GM19397 (cell line): ENCODE measurements at regions not wholly inside any gene's neighbourhood (a gene's known extent, or its start where the extent isn't known, plus 50 kb on each side); places are given as distances from the start of the nearest gene placed in this dataset.

Experiments
- ATAC-seq: cut with Tn5 transposase; IDR thresholded peaks from one replicate; pipeline ENCODE4 v1.9.1; 2021; ENCODE audit warnings: mild to moderate bottlenecking, moderate library complexity; ENCODE audit not compliant: unreplicated experiment

DNA sequence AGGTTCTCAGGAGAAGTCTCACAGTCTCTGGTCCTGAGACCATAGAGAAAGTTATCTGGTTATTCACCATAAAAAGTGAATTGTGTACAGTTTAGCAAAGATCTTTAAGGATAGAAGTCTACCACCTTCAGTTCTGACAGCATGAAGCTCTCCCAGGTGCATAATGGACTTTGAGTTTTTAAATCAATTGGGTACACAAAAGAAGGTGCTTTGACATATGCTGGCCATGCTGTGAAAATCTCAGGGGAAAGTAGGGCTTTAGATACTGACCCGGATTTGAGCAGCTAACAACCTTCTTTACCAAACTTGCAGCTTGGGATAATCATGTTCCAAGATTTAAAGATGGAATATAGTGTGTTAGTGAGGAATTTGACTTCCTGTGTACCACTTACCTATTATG, 264.2 kb downstream of the ZSWIM6 start:
- ATAC-seq = no peak

DNA sequence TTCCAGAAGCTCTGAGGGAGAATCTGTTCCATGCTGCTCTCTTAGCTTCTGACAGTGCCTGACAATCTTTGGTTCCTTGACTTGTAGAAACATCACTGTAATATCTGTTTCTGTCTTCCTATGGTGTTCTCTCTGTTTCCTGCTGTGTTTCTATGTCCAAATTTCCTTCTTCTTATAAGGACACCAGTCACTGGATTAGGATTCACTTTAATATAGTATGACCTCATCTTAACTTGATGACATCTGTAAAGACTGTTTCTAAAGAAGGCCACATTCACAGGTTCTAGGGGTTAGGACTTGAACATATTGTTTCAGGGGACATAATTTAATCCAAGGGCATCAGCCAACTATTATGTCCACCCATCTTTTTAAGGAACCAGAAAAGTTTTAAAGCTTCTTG, 265.6 kb downstream of the ZSWIM6 start:
- no peak for ATAC-seq

DNA sequence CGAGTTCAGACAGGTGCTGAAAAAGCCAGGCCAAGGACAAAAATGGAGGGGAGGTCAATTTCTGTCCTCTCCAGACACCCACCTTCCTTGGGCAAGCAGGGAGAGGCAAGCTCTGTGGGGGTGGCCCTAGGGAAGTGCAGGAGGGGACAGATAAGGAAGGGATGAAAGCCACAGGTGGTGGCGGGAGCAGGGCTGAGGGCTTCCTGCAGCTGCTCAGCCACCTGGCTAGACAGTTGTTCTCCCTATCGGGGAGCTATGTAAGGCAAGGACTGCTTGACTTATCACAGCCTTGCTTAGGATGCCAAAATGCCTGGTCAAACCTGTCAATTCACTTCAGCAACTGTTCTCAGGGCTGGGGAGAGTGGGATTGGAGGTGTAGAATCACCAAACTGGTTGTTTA, 266.1 kb downstream of the ZSWIM6 start:
- ATAC-seq = no peak

- no peak for ATAC-seq
Observed at GRCh38 chr5:61599370-61600122, 267.5 kb downstream of the ZSWIM6 start.

DNA sequence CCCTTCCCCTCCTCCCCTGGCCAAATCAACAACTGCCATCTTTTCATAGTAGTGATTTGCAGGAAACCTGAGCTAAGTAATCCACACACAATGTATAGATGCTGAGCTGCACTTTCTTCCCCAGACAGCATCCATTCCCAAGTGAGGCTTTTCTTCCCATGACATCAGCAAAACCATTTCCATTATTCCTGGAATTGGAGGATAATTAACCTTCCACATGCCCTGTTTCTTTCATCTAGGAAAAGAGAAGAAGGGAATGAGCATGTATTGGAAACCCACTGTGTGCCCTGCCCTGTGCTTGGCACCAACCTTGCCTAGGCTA, 268.0 kb downstream of the ZSWIM6 start:
- no peak for ATAC-seq

DNA sequence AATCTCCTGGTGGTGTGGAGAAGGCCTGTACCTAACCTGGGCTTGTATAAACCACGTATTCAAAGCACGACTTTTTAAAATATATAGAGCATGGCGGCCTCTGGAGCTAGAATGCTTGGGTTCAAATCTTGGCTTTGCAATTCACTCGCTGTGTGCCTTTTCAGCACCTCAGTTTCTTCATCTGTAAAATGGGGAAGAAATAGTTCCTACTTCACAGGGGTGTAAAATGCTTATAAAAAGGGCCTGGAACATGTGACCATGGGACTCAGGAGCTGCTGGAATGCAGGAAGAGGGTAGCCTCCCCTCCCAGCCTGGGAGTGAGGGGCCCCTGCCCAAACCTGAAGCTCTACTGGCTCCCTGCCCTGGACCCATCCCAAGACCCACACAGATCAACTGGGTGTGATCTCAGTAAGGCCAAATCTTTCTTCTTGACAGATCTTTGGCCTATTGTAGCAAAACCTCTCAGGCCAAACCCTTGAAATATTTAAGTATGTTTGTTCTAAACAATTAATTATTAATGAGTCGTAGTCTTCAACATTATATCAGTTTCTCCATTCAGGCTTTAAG, 269.0 kb downstream of the ZSWIM6 start:
- ATAC-seq = no peak

DNA sequence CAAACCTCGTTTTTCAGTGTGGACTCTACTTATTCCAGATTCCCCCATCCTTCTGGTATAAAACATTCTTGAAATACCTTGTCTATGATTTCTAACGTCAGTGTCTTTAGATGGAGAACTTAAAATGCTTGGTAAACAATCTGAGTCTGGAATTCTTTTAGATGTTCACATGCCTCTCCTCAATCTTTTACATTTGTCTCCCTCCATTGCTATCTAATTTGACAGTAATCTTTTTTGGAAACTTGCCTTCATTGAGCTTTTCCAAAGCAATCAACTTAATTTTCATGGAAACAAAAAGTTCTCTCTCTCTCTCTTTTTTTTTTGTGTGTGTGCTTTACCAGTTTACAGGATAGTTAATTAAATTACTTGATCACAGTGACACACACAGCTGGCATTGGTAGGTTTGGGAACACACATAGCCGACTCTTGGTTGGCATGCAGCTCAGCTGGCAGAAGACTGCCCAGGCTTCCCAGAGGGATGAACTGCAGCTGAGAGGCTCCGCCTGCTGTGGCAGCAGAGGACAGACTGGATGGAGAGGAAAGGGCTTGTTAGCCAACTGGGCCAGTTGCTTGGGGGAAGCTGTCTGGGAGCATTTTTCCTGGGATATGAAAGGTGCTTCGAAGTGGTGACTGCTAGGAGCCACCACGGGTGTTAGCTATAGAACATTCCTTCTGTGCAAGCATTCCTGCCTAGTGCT, 271.3 kb downstream of the ZSWIM6 start:
- no peak for ATAC-seq

DNA sequence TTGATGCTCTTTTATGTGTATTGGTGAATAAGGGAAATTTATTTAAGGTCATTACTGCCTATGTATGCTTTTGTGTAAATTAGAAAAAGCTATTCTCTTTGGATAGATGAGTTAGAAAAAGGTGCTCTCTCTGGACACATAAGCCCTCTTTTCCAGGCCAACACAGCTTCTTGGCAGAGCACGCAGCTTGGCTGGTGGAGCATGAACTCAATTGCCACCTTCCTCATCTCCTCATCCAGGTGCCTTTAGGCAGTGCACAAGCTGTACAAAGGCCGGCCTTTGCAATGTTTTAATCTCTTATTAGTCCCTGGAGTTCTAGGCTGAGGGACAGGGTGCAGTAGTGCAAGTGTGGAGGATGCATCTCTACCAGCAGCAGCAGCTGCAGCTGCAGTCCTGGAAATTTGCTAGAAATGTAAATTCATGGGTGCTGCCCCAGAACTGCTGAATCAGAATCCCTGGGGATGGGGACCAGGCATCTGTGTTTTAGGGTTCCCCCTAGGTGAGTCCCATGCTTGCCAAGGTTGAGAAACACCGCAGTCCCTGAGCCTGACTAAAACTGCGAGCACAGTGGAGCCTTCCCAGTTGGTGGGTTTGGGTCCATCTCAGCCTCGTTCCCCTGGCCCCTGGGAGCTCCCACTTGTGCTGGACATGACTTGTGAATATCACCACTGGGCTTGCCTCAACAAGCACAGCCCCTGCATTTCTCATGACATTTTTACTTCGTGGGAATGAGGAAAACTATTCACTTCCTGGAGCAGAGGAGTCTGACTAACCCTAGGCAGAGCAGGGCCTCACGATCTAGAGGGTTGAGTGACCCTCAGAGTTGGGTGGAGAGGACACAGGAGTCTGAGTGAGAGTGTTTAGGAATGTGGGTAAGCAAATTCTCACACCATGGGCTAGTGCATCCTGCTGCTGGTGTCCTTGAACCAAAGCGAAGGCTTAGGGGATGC, 272.3 kb downstream of the ZSWIM6 start:
- no peak for ATAC-seq

GRCh38 chr5:61609840-61610677, 278.0 kb downstream of the ZSWIM6 start:
- no peak for ATAC-seq

- no peak for ATAC-seq
Observed at GRCh38 chr5:61610678-61611024, 278.6 kb downstream of the ZSWIM6 start.

DNA sequence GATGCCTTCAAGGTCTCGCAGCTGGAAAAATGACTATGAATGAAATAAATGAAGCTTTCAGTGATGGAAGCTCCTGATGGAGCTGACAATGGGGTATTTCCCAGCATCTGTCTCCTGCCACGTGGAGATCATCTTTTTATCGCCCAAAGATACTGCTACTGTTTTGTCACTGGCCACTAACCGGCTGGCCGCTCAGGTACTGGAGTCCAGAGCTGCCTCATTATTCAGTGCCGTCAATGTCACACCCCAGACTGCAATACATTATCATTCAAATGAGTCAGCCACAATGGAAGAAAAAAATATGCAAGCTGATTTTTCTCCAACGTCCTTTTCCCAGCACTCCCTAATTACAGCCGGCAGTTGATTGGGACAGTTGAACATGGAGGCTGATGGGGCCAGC, 280.4 kb downstream of the ZSWIM6 start:
- ATAC-seq = no peak

- ATAC-seq = no peak
Observed at GRCh38 chr5:61613679-61614078, 281.6 kb downstream of the ZSWIM6 start.

- ATAC-seq = no peak
Observed at GRCh38 chr5:61614606-61615005, 282.5 kb downstream of the ZSWIM6 start.

DNA sequence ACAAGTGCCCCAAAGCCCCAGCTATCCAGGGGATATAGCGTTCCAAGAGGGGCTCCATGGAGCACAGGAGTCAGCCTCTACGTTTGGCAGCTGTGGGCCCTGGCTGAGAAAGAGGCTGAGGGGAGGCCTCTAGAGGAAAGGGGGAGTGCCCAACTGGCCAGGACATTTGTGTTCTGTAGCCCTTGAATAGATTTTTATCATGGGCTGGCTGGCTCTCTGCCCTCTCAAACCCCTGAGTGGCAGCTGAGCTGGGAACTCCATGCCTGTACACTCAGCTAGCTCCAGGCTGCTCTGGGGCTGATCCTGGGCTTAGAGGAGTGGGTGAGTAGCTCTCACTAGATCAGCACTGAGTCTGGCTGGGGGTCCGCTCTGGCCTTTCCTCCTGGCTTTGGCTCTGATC, 285.0 kb downstream of the ZSWIM6 start:
- no peak for ATAC-seq

GRCh38 chr5:61617995-61618525, 286.0 kb downstream of the ZSWIM6 start:
- ATAC-seq = no peak

- no peak for ATAC-seq
Observed at GRCh38 chr5:61618577-61618976, 286.5 kb downstream of the ZSWIM6 start.

DNA sequence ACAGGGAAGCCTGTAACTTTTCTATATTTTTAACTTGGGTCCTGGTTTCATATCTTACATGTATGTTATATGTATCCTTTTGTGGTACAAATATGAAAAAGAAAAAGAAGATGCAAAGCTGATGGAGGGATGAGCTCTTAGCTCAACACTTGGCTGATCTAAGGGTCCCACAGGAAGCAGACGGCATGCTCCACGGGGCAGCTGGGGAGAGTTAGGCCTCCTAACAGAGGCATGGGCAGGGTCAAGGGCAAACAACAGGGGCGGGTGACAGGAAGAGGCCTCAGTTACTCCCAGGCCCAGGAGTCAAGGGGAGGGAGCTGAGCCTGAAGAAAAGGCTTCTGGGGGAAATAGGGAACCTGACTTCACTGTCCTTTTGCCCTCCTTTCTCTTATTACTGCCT, 287.2 kb downstream of the ZSWIM6 start:
- no peak for ATAC-seq

DNA sequence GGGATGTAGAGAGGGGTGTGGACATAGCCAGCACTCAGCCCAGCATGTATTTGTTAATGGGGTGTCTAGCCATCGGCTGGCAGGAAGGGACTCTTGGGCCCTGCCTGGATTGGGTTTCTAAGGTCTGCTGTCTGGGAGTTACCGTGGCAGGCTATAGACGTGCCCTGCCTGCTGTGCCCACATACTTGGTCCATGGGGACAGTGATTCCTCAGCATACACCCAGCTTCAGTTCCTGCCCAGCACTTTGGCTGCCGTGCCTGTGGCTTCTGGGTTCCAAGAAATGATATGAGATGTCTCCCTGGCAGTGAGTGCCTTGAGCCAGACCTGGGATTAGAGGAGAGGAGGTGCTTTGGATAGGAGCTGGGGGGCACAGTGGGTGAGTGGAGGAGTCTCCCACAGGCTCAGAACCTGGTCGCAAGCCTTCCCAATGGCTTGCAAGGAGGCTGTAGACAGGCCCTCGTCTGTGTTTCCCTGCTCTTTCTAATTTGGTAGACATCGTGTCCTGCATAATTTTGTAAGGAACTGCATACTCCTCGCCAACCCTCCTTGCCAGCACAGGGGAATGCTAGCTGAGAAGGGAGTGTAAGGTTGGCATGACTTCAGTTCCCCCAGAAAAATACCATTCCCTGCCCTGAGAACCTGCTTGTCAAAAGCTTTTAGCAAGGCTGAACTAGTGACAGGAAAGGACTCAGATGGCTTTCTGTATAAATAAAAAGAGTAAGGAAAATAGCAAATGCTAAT, 287.9 kb downstream of the ZSWIM6 start:
- ATAC-seq = no peak

DNA sequence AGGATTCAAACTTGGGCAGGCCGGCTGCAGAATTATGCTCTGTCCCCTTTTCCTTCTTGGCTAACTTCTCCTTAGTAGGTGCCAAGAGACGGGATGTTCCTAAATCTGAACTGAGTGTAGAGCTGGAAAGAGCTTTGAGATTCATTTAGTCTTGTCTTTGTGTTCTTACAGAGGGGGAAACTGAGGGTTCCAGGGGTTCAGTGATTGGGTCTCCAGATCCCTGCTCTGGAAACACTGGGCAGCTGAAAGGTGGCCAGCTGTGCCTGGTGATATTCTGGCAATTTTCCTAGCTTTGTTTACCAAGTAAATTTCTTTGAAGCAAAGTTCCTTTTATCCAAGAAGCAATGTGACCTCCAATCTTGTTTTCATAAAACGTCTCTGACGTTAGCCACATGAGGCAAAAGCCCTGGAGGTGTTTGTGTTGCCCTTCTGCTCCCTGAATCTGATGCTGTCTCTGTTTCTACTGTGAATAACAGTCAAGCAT, 288.7 kb downstream of the ZSWIM6 start:
- ATAC-seq = no peak
